Neuron (in vitro differentiated cells): ENCODE measurements at regions not wholly inside any gene's neighbourhood (a gene's known extent, or its start where the extent isn't known, plus 50 kb on each side); places are given as distances from the start of the nearest gene placed in this dataset.
A peak's percentile ranks its signal among the peaks of the same experiment; 100 is the strongest.

Experiments used
- H2AFZ ChIP-seq: one replicate; pipeline ENCODE4 v1.6.1; 2013; ENCODE audit warnings: low read depth, mild to moderate bottlenecking, inconsistent platforms, low read length, moderate library complexity
- H3K27me3 ChIP-seq: one replicate; pipeline ENCODE4 v1.6.1; 2013; ENCODE audit warnings: low read length; ENCODE audit not compliant: insufficient read depth
- H3K36me3 ChIP-seq: one replicate; pipeline ENCODE4 v1.6.1; 2013; ENCODE audit warnings: low read length; ENCODE audit not compliant: insufficient read depth
- H3K4me1 ChIP-seq: one replicate; pipeline ENCODE4 v1.6.1; 2013; ENCODE audit warnings: low read length; ENCODE audit not compliant: insufficient read depth
- H3K4me3 ChIP-seq: 2 replicates; pipeline ENCODE4 v1.5.1; 2013; ENCODE audit warnings: mild to moderate bottlenecking, low read length, moderate library complexity
- H3K9me3 ChIP-seq: one replicate; pipeline ENCODE4 v1.6.1; 2013; ENCODE audit warnings: low read length

- Histone ChIP-seq H3K9me3 (no peaks in the 10 kb centered on the region), H3K4me1 (no peaks in the 10 kb centered on the region), H2AFZ (no peak overlapping the region), H3K36me3 (no peaks in the 10 kb centered on the region), H3K27me3 (no peaks in the 10 kb centered on the region), H3K4me3 (no peak overlapping the region)
Measured at GRCh38 chr18:24719791-24720190, 259.4 kb downstream of the HRH4 start.

GRCh38 chr18:24721388-24721787, 261.0 kb downstream of the HRH4 start:
- Histone ChIP-seq H3K36me3 (no peaks in the 10 kb centered on the region), H3K9me3 (no peaks in the 10 kb centered on the region), H3K4me3 (no peak overlapping the region), H3K27me3 (no peaks in the 10 kb centered on the region), H2AFZ (no peak overlapping the region), H3K4me1 (no peaks in the 10 kb centered on the region)

- Histone ChIP-seq H2AFZ (peak overlapping the region; percentile 31), H3K4me1 (peaks cover 6% of the 10 kb centered on the region), H3K4me3 (no peak overlapping the region), H3K9me3 (no peaks in the 10 kb centered on the region), H3K27me3 (no peaks in the 10 kb centered on the region), H3K36me3 (no peaks in the 10 kb centered on the region)
Measured at GRCh38 chr18:24725644-24726415, 265.4 kb downstream of the HRH4 start.

GRCh38 chr18:24726727-24727492, 266.5 kb downstream of the HRH4 start:
- peak overlapping the region; percentile 31 for H2AFZ ChIP-seq
- no peaks in the 10 kb centered on the region for H3K9me3 ChIP-seq
- peaks cover 6% of the 10 kb centered on the region for H3K4me1 ChIP-seq
- no peak overlapping the region for H3K4me3 ChIP-seq
- no peaks in the 10 kb centered on the region for H3K36me3 ChIP-seq
- no peaks in the 10 kb centered on the region for H3K27me3 ChIP-seq

- peaks cover 6% of the 10 kb centered on the region for H3K4me1 ChIP-seq
- H3K36me3 ChIP-seq, result no peaks in the 10 kb centered on the region
- H3K9me3 ChIP-seq, result no peaks in the 10 kb centered on the region
- H3K27me3 ChIP-seq, result no peaks in the 10 kb centered on the region
- no peak overlapping the region for H3K4me3 ChIP-seq
- no peak overlapping the region for H2AFZ ChIP-seq
Measured at GRCh38 chr18:24727685-24728084, 267.2 kb downstream of the HRH4 start.

- H3K27me3 ChIP-seq, result no peaks in the 10 kb centered on the region
Measured at GRCh38 chr18:24731158-24731557, 270.7 kb downstream of the HRH4 start.

GRCh38 chr18:24731981-24732380, 271.5 kb downstream of the HRH4 start:
- Histone ChIP-seq H3K4me1 (peaks cover 6% of the 10 kb centered on the region), H3K27me3 (no peaks in the 10 kb centered on the region), H3K36me3 (no peaks in the 10 kb centered on the region), H3K4me3 (no peak overlapping the region), H3K9me3 (no peaks in the 10 kb centered on the region), H2AFZ (no peak overlapping the region)

More at GRCh38 chr18:24731158-24731557, 270.7 kb downstream of the HRH4 start:
- Histone ChIP-seq H3K36me3 (no peaks in the 10 kb centered on the region), H2AFZ (no peak overlapping the region), H3K9me3 (no peaks in the 10 kb centered on the region), H3K4me1 (peaks cover 10% of the 10 kb centered on the region), H3K4me3 (no peak overlapping the region)

GRCh38 chr18:24734058-24734457, 273.6 kb downstream of the HRH4 start:
- H3K27me3 ChIP-seq, result no peaks in the 10 kb centered on the region
- no peak overlapping the region for H3K4me3 ChIP-seq
- no peak overlapping the region for H2AFZ ChIP-seq
- H3K36me3 ChIP-seq, result no peaks in the 10 kb centered on the region
- H3K4me1 ChIP-seq, result peaks cover 4% of the 10 kb centered on the region
- no peaks in the 10 kb centered on the region for H3K9me3 ChIP-seq

GRCh38 chr18:24735624-24736231, 275.3 kb downstream of the HRH4 start:
- H3K9me3 ChIP-seq, result no peaks in the 10 kb centered on the region
- H3K36me3 ChIP-seq, result no peaks in the 10 kb centered on the region
- peaks cover 4% of the 10 kb centered on the region for H3K4me1 ChIP-seq
- H2AFZ ChIP-seq, result no peak overlapping the region
- no peaks in the 10 kb centered on the region for H3K27me3 ChIP-seq
- H3K4me3 ChIP-seq, result no peak overlapping the region

- no peaks in the 10 kb centered on the region for H3K36me3 ChIP-seq
- no peak overlapping the region for H3K4me3 ChIP-seq
- no peaks in the 10 kb centered on the region for H3K27me3 ChIP-seq
- no peaks in the 10 kb centered on the region for H3K9me3 ChIP-seq
- H3K4me1 ChIP-seq, result peaks cover 4% of the 10 kb centered on the region
- no peak overlapping the region for H2AFZ ChIP-seq
Measured at GRCh38 chr18:24736662-24737330, 276.4 kb downstream of the HRH4 start.

- Histone ChIP-seq H3K4me1 (no peaks in the 10 kb centered on the region), H3K27me3 (no peaks in the 10 kb centered on the region), H3K36me3 (no peaks in the 10 kb centered on the region), H2AFZ (no peak overlapping the region), H3K9me3 (no peaks in the 10 kb centered on the region), H3K4me3 (no peak overlapping the region)
Measured at GRCh38 chr18:24740829-24741228, 280.4 kb downstream of the HRH4 start.

GRCh38 chr18:24741321-24741720, 280.9 kb downstream of the HRH4 start:
- Histone ChIP-seq H3K36me3 (no peaks in the 10 kb centered on the region), H2AFZ (no peak overlapping the region), H3K9me3 (no peaks in the 10 kb centered on the region), H3K4me1 (no peaks in the 10 kb centered on the region), H3K27me3 (no peaks in the 10 kb centered on the region), H3K4me3 (no peak overlapping the region)
